GM19463 (cell line): ENCODE measurements at regions not wholly inside any gene's neighbourhood (a gene's known extent, or its start where the extent isn't known, plus 50 kb on each side); places are given as distances from the start of the nearest gene placed in this dataset.

ENCODE experiments used
- ATAC-seq: cut with Tn5 transposase; IDR thresholded peaks from one replicate; pipeline ENCODE4 v1.9.1; 2021; ENCODE audit warnings: mild to moderate bottlenecking, moderate library complexity; ENCODE audit not compliant: unreplicated experiment

DNA sequence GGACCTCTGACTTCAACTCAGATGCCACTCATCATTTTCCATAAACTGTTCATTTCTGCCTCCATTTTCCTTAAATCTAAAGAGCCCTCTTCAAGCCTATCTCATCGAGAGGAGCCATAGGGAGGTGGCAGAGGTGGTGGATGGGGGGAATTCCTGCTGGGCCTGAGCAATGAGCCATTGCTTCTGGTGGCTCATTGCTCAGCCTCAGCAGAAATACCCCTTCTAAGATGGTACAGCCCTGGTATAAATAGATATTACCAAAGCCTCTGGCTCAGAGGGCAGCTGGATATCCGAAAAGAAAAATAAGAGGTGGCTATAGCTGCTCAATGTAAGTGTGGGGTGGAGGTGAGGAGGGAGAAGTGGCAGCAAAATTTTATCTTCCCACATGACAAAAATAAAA lies 313.5 kb downstream of the CAAP1 start:
- ATAC-seq = no peak

- ATAC-seq = no peak
Observed at GRCh38 chr9:26574898-26575440, 317.6 kb downstream of the CAAP1 start.

DNA sequence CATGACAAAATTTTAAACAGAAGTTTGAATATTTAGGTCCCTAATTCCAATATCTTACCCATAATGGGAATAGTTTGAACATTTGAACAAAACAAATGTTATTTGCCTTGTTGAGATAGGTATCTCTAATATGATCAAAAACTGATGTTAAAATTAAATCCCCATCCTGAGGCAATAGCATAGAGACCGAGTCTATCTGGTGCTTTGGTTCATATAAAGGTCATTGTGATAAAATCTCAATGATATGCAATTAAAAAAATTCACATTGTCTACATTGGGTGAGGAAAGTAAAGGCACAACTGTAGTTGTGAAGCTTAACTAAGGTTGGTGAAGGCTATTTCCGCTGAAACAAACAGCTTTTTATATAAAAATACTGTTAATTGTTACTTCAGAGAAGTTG lies 318.3 kb downstream of the CAAP1 start:
- no peak for ATAC-seq

DNA sequence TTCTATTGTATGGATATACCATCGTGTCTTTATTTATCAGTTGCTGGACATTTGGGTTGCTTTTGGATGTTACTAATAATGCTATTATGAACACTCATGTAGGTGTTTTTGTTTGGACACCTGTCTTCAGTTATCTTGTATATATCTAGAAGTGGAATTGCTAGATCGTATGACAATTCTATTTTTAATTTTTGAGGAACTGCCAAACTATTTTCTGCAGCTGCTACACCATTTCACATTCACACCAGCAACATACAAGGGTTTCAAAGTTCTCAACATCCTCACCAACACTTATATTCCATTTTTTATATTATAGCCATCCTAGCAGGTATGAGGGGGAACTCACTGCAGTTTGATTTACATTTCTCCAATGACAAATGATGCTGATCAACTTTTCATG lies 324.6 kb downstream of the CAAP1 start:
- ATAC-seq = no peak

DNA sequence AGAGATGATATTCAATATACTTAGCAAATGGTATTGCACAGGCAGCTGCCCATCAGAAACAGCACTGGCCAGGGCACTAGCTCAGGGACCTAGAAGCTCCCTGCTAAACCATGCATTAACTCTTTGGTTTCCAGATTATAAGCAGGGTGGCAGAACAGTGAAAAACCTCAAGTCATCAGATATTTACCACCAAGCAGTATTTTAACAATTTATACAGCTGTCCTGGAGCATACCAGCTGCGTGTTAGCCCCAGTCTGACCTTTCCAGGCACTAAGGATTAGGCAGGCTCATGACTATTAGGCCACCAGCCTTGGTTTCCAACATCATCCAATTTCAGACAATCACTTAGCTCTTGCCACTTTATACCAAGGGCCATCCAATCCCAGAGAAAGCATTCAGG lies 326.5 kb downstream of the CAAP1 start:
- ATAC-seq = no peak

GRCh38 chr9:26565118-26565517 lies 327.5 kb downstream of the CAAP1 start:
- ATAC-seq = no peak

- no peak for ATAC-seq
Observed at GRCh38 chr9:26562338-26562737, 330.3 kb downstream of the CAAP1 start.

- no peak for ATAC-seq
Observed at GRCh38 chr9:26561928-26562327, 330.7 kb downstream of the CAAP1 start.

DNA sequence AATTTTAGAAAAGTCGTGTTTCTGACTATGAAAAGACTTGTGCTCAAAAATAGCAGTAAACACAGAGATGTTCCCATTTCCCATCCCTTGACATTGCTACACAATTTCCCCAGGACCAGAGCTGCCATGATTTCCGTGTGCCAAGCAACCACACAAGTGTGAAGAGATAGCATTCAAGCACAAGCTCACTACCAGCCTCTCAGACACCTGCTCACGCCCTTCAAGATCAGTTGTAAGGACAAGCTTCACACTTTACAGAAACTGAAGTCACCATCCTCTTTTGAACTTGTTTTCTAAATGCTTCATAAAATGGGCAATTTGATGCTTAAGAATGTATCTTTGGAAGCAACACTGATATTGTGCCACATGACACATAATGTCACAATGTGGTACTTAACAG lies 333.1 kb downstream of the CAAP1 start:
- ATAC-seq = no peak

GRCh38 chr9:26551971-26552370 lies 340.6 kb downstream of the CAAP1 start:
- no peak for ATAC-seq

DNA sequence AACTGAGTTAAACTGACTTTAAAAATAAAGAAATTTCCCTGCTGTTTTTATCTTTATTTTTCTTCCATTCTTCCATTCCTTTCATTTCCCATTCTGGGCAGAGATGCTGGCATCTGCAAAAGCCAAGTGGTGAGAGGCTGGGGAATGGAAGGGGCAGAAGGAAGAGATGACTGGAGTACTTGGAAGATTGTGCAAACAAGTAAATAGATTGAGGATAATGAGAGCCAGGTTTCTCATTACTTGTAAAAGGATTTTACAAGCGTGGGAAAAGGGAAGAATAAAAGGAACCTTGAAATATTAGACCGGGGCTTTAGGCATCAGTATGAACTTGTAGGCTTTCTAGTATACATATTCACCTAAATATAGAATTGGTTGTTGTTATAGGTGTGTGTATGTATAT lies 341.2 kb downstream of the CAAP1 start:
- ATAC-seq = no peak

GRCh38 chr9:26548781-26549290 lies 343.8 kb downstream of the CAAP1 start:
- ATAC-seq = no peak

GRCh38 chr9:26539867-26540493 lies 352.6 kb downstream of the CAAP1 start:
- no peak for ATAC-seq

- no peak for ATAC-seq
Observed at GRCh38 chr9:26537211-26537610, 355.4 kb downstream of the CAAP1 start.

DNA sequence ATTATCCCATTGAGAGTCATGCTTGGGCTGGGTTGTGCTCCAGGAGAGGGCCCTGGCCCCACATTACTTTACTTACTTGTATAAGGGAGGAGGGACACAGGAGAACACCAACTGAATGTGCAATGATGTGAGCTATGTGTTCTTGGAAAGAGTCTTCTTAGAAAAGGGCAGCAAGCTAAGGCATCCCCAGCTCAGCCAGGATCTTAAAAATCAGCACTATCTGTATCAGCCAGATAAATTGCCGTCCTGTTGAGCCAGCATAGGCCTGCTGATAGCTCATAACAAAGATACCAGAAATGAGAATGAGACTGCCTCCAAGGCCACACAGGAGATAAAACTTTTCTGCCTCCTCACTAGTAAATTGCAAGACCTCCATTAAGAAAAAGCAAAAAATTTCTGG lies 357.5 kb downstream of the CAAP1 start:
- ATAC-seq = no peak

DNA sequence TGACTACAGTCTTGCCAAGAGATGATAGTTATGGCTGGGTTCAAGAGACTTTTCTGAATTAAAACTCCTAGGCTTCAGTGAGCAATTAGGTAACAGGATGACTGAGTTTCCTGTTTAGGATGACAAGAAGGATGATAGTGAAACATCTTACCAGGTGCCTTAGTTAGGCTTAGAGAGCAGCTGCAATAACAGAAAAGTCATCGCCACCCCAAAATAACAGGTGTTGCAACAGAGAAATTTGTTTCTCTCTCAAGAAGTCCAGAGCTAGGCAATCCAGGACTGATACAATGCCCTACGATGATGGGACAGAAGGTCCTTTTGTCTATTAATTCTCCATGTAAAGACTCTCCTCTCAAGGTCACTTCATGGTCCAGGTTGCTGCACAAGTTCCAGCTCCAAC lies 361.8 kb downstream of the CAAP1 start:
- ATAC-seq = no peak

- no peak for ATAC-seq
Observed at GRCh38 chr9:26527931-26528330, 364.7 kb downstream of the CAAP1 start.

DNA sequence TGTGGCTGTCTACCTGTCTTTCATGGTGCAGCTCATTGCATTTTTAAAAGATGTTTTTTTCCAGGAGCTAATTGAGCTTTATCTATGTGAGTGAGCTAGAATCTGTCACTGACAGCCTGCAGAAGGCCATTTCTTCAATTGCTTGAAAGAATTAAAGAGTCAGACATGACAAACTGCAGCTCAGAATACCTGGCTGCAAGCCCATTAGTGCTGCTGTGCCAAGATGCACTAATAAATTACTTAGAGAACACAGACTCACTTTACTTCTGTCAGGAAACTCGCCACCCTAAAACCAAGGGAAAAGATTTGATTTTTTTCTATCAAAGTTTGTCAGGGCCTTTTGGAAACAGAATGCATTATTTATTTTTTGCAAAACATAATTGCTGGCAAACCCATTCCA lies 368.3 kb downstream of the CAAP1 start:
- no peak for ATAC-seq

DNA sequence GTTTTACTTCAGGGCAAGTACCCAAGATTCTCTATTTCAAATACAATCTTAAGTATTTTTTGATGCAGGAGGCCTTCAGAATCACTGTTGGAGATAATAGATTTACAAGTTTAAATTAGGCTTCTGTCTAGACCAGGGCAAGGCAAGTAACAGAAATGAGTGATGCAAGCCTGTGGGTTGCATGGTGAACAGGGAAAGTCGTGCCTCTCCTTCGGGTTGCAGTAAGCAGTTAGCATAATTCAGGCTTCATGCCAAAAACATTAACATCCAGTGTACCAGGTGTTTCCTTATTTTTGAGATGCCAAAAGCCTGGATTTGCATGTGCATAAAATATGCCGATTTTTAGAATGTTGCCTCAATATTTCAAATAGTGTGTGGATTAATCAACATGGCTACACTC lies 369.0 kb downstream of the CAAP1 start:
- ATAC-seq = no peak

DNA sequence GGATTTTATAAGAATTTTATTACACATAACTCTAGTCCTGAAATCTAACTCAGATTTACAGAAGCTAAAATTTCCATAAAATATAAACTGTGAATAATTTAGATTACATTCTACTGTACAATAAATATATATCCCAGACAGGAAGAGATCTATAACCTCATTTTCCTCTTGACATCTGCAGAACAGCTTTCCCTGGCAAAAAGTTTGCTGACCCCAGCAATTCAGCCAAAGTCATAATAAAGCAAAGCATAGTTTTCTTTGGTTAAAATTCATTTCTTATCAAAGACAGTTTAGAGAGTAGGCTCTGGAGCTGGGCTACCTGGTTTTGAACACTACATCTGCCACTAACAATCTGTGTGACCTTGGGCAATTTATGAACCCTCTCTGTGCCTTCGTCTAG lies 372.5 kb downstream of the CAAP1 start:
- no peak for ATAC-seq

GRCh38 chr9:26516773-26517343 lies 375.7 kb downstream of the CAAP1 start:
- ATAC-seq = no peak

GRCh38 chr9:26513730-26514129 lies 378.9 kb downstream of the CAAP1 start:
- ATAC-seq = no peak

GRCh38 chr9:26510137-26510536 lies 382.5 kb downstream of the CAAP1 start:
- ATAC-seq = no peak
